ENCODE measurements at regions not wholly inside any gene's neighbourhood (a gene's known extent, or its start where the extent isn't known, plus 50 kb on each side); places are given as distances from the start of the nearest gene placed in this dataset.

- DNase-seq (ENCODE audit: extremely low spot score, unreplicated experiment), result no peak
- H3K27me3 Mint-ChIP-seq (ENCODE audit: unreplicated experiment), result no peaks in the 10 kb centered on the region
- no peak overlapping the region for H3K4me3 Mint-ChIP-seq (ENCODE audit: unreplicated experiment)
- H3K9me3 Mint-ChIP-seq (ENCODE audit: unreplicated experiment), result no peaks in the 10 kb centered on the region
- H3K4me1 Mint-ChIP-seq (ENCODE audit: unreplicated experiment), result no peaks in the 10 kb centered on the region
- H3K36me3 Mint-ChIP-seq (ENCODE audit: unreplicated experiment), result no peaks in the 10 kb centered on the region
- TF ChIP-seq, protein P1, sequence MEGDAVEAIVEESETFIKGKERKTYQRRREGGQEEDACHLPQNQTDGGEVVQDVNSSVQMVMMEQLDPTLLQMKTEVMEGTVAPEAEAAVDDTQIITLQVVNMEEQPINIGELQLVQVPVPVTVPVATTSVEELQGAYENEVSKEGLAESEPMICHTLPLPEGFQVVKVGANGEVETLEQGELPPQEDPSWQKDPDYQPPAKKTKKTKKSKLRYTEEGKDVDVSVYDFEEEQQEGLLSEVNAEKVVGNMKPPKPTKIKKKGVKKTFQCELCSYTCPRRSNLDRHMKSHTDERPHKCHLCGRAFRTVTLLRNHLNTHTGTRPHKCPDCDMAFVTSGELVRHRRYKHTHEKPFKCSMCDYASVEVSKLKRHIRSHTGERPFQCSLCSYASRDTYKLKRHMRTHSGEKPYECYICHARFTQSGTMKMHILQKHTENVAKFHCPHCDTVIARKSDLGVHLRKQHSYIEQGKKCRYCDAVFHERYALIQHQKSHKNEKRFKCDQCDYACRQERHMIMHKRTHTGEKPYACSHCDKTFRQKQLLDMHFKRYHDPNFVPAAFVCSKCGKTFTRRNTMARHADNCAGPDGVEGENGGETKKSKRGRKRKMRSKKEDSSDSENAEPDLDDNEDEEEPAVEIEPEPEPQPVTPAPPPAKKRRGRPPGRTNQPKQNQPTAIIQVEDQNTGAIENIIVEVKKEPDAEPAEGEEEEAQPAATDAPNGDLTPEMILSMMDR (IDR thresholded peaks at IDR 0.05), result no peak
- no peak overlapping the region for H3K27ac Mint-ChIP-seq (ENCODE audit: unreplicated experiment)
Measured at GRCh38 chr9:11414241-11414640, 801.4 kb upstream of the PTPRD start.

GRCh38 chr9:11417782-11418181 lies 805.0 kb upstream of the PTPRD start:
- H3K4me3 Mint-ChIP-seq (ENCODE audit: unreplicated experiment), result no peak overlapping the region
- H3K27ac Mint-ChIP-seq (ENCODE audit: unreplicated experiment), result no peak overlapping the region
- no peaks in the 10 kb centered on the region for H3K27me3 Mint-ChIP-seq (ENCODE audit: unreplicated experiment)
- no peaks in the 10 kb centered on the region for H3K4me1 Mint-ChIP-seq (ENCODE audit: unreplicated experiment)
- DNase-seq (ENCODE audit: extremely low spot score, unreplicated experiment), result no peak
- no peaks in the 10 kb centered on the region for H3K9me3 Mint-ChIP-seq (ENCODE audit: unreplicated experiment)
- no peaks in the 10 kb centered on the region for H3K36me3 Mint-ChIP-seq (ENCODE audit: unreplicated experiment)
- TF ChIP-seq, protein P1 (IDR thresholded peaks at IDR 0.05), result no peak

- DNase-seq (ENCODE audit: extremely low spot score, unreplicated experiment), result no peak
- no peaks in the 10 kb centered on the region for H3K27me3 Mint-ChIP-seq (ENCODE audit: unreplicated experiment)
- H3K27ac Mint-ChIP-seq (ENCODE audit: unreplicated experiment), result no peak overlapping the region
- H3K9me3 Mint-ChIP-seq (ENCODE audit: unreplicated experiment), result no peaks in the 10 kb centered on the region
- H3K36me3 Mint-ChIP-seq (ENCODE audit: unreplicated experiment), result no peaks in the 10 kb centered on the region
- TF ChIP-seq, protein P1 (IDR thresholded peaks at IDR 0.05), result no peak
- H3K4me1 Mint-ChIP-seq (ENCODE audit: unreplicated experiment), result no peaks in the 10 kb centered on the region
- no peak overlapping the region for H3K4me3 Mint-ChIP-seq (ENCODE audit: unreplicated experiment)
Measured at GRCh38 chr9:11431490-11431889, 818.7 kb upstream of the PTPRD start.

GRCh38 chr9:11432361-11432760 lies 819.6 kb upstream of the PTPRD start:
- TF ChIP-seq, protein P1 (IDR thresholded peaks at IDR 0.05), result no peak
- H3K27me3 Mint-ChIP-seq (ENCODE audit: unreplicated experiment), result no peaks in the 10 kb centered on the region
- no peaks in the 10 kb centered on the region for H3K36me3 Mint-ChIP-seq (ENCODE audit: unreplicated experiment)
- no peaks in the 10 kb centered on the region for H3K9me3 Mint-ChIP-seq (ENCODE audit: unreplicated experiment)
- H3K4me1 Mint-ChIP-seq (ENCODE audit: unreplicated experiment), result no peaks in the 10 kb centered on the region
- H3K27ac Mint-ChIP-seq (ENCODE audit: unreplicated experiment), result no peak overlapping the region
- no peak overlapping the region for H3K4me3 Mint-ChIP-seq (ENCODE audit: unreplicated experiment)
- no peak for DNase-seq (ENCODE audit: extremely low spot score, unreplicated experiment)

DNA sequence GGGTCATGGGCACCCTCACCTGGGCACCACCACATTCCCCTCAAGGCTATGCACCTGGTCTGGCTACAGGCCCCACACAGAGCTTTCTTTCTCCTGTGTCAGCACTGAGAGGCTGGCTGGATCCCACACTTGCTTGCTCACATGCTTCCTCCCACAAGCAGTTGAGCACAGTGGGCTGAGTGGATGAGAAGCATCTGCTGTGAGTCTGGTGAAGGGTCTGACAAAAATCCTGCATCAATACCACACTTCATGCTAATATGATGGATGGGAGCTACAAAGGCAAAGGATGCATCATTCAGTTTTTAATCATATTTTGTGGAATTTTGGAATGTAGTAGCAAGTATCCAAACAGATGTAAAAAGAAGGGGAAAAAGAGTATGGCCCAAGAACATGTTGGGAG lies 830.8 kb upstream of the PTPRD start:
- no peaks in the 10 kb centered on the region for H3K36me3 Mint-ChIP-seq (ENCODE audit: unreplicated experiment)
- H3K9me3 Mint-ChIP-seq (ENCODE audit: unreplicated experiment), result peaks cover 13% of the 10 kb centered on the region
- no peak overlapping the region for H3K4me3 Mint-ChIP-seq (ENCODE audit: unreplicated experiment)
- H3K27me3 Mint-ChIP-seq (ENCODE audit: unreplicated experiment), result no peaks in the 10 kb centered on the region
- DNase-seq (ENCODE audit: extremely low spot score, unreplicated experiment), result no peak
- H3K27ac Mint-ChIP-seq (ENCODE audit: unreplicated experiment), result no peak overlapping the region
- TF ChIP-seq, protein P1 (IDR thresholded peaks at IDR 0.05), result no peak
- no peaks in the 10 kb centered on the region for H3K4me1 Mint-ChIP-seq (ENCODE audit: unreplicated experiment)

Data from osteocyte (in vitro differentiated cells).